Mucosa of descending colon (tissue), 3 donors: ENCODE measurements at regions not wholly inside any gene's neighbourhood (a gene's known extent, or its start where the extent isn't known, plus 50 kb on each side); places are given as distances from the start of the nearest gene placed in this dataset.

Experiments used
- ATAC-seq: fragments of 200-7000 bp; cut with Tn5 transposase; one replicate; pipeline ENCODE4 v1.9.1; 2020; ENCODE audit warnings: mild to moderate bottlenecking, moderate library complexity
- DNase-seq, 3 donors: peaks; one replicate each; pipeline ENCODE4 v3.0.0-alpha.2; 2020
- H3K36me3 ChIP-seq: fragments of 200-600 bp; one replicate; pipeline ENCODE4 v1.8.0; 2021; ENCODE audit warnings: low read depth, mild to moderate bottlenecking
- H3K4me1 ChIP-seq: fragments of 200-600 bp; one replicate; pipeline ENCODE4 v1.8.0; 2021; ENCODE audit warnings: low read depth, mild to moderate bottlenecking
- H3K4me3 ChIP-seq: fragments of 200-600 bp; one replicate; pipeline ENCODE4 v1.8.0; 2021; ENCODE audit warnings: mild to moderate bottlenecking
- H3K9me3 ChIP-seq: fragments of 200-600 bp; one replicate; pipeline ENCODE4 v1.8.0; 2021; ENCODE audit warnings: mild to moderate bottlenecking
- CTCF ChIP-seq: fragments of 200-600 bp; IDR thresholded peaks from one replicate; pipeline ENCODE4 v1.8.0; 2022; ENCODE audit warnings: antibody characterized with exemption, mild to moderate bottlenecking
- intact Hi-C, 2 donors: fragments of 100-400 bp; cut with DNase I in 1 of 2; cut with micrococcal nuclease in 1 of 2; formaldehyde crosslinking; loops; one replicate each; pipeline versions ENCODE4 v1.11.0 to v1.11.1; 2022; cut with DNase I, micrococcal nuclease
- donor health status: DM: no; HTN: no; CAD: no; lungs with moderate emphysema.
- donor health status: DM: no; HTN: no; CAD: no.
- donor health status: DM: no; HTN: yes; CAD: no.

DNA sequence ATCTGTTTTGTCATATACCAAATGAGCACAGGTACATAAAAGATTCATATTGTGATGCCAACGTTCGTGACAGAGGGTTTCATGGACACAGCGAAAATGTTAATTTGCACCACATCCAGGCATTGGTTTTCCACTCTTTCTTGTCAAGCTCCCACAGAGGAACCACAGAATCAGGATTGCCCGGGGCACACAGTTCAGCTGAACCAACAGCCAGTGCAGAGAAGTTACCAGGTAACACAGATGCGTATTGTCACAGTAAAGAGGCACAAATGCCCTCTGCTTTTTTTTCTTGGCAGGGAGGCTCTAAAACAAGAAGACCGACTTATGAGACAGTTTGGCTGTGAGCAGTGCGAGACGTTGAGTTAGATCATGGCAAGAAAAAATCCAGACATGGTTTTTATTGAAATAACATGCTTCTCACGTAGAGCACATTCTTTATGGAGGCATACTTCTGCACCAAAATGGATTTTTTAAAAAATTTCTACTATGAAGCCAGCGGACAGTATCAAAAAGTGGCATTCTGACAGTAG lies 331.1 kb upstream of the KIAA1217 start:
- H3K9me3 ChIP-seq = no peaks in the 10 kb centered on the region
- no peak overlapping the region for H3K4me3 ChIP-seq
- no peaks in the 10 kb centered on the region for H3K36me3 ChIP-seq
- H3K4me1 ChIP-seq = no peaks in the 10 kb centered on the region
- intact Hi-C loops = no loop called here
- no peak for ATAC-seq
- no peak for DNase-seq
- TF ChIP-seq CTCF = no peak

- no peak for ATAC-seq
- H3K36me3 ChIP-seq = no peaks in the 10 kb centered on the region
- no peak for TF ChIP-seq CTCF
- no peaks in the 10 kb centered on the region for H3K4me1 ChIP-seq
- no peak for DNase-seq
- intact Hi-C loops = no loop called here
- no peaks in the 10 kb centered on the region for H3K9me3 ChIP-seq
- H3K4me3 ChIP-seq = no peak overlapping the region
Observed at GRCh38 chr10:23884670-23885069, 324.3 kb upstream of the KIAA1217 start.

DNA sequence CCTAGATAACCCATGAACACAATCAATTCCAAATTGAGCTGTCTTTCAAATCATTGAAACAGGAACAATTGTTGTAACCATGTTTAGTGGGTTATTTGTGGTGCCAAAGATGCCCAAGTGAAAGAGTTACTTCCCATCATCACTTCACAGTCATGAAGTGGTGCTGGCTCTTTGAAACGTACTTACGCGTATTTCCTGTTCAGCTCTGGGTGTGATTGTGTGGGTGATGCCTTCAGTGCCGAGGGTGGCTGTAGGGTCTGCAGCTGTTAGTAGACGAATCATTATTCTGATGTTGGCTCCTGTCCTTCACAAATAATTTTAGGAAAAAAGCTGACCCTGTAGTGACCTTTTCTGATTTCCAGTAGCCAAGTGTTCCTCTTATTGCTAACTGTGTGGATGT lies 323.1 kb upstream of the KIAA1217 start:
- intact Hi-C loops = no loop called here
- DNase-seq = no peak
- no peaks in the 10 kb centered on the region for H3K4me1 ChIP-seq
- H3K9me3 ChIP-seq = no peaks in the 10 kb centered on the region
- ATAC-seq = no peak
- no peak overlapping the region for H3K4me3 ChIP-seq
- no peaks in the 10 kb centered on the region for H3K36me3 ChIP-seq
- no peak for TF ChIP-seq CTCF

DNA sequence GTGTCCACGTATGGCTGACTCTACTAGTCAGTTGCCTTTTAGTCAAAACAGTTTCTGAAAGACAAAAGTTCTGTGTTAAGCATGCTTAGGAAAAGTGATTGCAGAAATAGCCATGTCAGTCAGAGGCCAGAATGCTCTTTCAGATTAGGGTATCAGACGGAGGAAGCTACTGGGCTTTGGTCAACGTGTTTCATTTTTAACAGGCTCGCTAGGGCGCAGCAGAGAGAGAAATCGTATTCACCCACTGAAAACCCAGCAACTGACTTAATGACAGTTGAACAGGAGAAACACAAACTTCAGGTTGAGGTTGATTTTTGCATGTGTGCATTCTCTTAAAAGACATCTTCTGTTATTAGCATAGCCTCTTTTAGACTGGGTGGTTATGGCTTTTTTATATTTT lies 322.6 kb upstream of the KIAA1217 start:
- ATAC-seq = no peak
- intact Hi-C loops = no loop called here
- TF ChIP-seq CTCF = no peak
- no peak overlapping the region for H3K4me3 ChIP-seq
- H3K36me3 ChIP-seq = no peaks in the 10 kb centered on the region
- DNase-seq = no peak
- H3K9me3 ChIP-seq = no peaks in the 10 kb centered on the region
- no peaks in the 10 kb centered on the region for H3K4me1 ChIP-seq

DNA sequence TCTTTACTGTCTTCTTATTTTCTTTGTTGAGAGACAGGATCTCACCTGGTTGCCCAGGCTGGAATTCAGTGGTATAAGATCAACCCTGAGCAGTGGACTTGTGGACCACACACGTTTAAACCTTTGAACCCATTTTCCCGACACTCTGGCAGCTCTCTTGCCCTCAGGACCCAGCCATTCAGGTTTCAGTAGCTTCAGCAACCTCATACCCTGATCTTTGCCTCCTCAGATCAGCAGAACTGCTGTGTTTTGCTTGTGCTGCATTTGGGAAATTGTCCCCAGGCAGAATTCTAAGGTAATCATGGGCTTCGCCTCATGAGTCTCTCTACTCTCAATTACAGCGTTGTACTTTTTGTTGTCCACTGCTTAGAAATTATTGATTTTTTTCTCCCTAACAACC lies 317.6 kb upstream of the KIAA1217 start:
- no peaks in the 10 kb centered on the region for H3K36me3 ChIP-seq
- intact Hi-C loops = no loop called here
- no peak overlapping the region for H3K4me3 ChIP-seq
- DNase-seq (no peak), ATAC-seq (no peak)
- H3K4me1 ChIP-seq = no peaks in the 10 kb centered on the region
- H3K9me3 ChIP-seq = no peaks in the 10 kb centered on the region
- TF ChIP-seq CTCF = no peak

GRCh38 chr10:23892296-23892695 lies 316.6 kb upstream of the KIAA1217 start:
- no peak for ATAC-seq

More at GRCh38 chr10:23892296-23892695, 316.6 kb upstream of the KIAA1217 start:
- TF ChIP-seq CTCF = no peak
- Histone ChIP-seq H3K36me3 (no peaks in the 10 kb centered on the region), H3K9me3 (no peaks in the 10 kb centered on the region), H3K4me1 (no peaks in the 10 kb centered on the region), H3K4me3 (no peak overlapping the region)
- intact Hi-C loops = no loop called here
- no peak for DNase-seq
